ENCODE measurements at regions not wholly inside any gene's neighbourhood (a gene's known extent, or its start where the extent isn't known, plus 50 kb on each side); places are given as distances from the start of the nearest gene placed in this dataset.
"Not testable (repeated sequence)": the region's sequence is repeated elsewhere in the genome, so short reads cannot be mapped to it uniquely, and the experiment has no call there.

DNA sequence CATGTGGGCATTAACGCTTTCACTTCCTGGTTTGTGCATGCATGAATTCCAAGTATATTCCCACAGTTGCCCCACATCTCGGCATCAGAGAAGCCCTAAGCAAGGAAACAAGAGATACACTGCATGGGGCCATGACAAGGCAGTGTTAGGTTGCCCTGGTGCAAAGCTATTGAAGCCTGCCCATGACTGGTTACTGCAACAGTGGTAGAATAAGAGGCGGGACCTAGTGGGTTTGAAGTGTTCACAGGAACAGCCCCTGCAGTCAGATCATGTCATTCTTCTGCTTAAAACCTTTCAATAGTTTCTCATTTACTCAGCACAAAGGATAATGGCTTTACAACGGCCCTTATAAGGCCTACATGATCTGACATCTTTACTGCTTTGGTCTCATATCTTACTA is 80.9 kb upstream of the TOPAZ1 start:
- no peak for DNase-seq

GRCh38 chr3:44171891-44172290 is 69.8 kb upstream of the TOPAZ1 start:
- DNase-seq: no peak

- DNase-seq: not testable (repeated sequence)
Measured at GRCh38 chr3:44172701-44173100, 69.0 kb upstream of the TOPAZ1 start.

GRCh38 chr3:44173263-44173662 is 68.4 kb upstream of the TOPAZ1 start:
- DNase-seq: no peak

- DNase-seq: no peak
Measured at GRCh38 chr3:44175070-44175469, 66.6 kb upstream of the TOPAZ1 start.

- no peak for DNase-seq
Measured at GRCh38 chr3:44179246-44179645, 62.4 kb upstream of the TOPAZ1 start.

GRCh38 chr3:44184319-44184953 is 57.2 kb upstream of the TOPAZ1 start:
- DNase-seq: no peak

- DNase-seq: no peak
Measured at GRCh38 chr3:44185396-44185915, 56.2 kb upstream of the TOPAZ1 start.

GRCh38 chr3:44186111-44186672 is 55.5 kb upstream of the TOPAZ1 start:
- no peak for DNase-seq

DNA sequence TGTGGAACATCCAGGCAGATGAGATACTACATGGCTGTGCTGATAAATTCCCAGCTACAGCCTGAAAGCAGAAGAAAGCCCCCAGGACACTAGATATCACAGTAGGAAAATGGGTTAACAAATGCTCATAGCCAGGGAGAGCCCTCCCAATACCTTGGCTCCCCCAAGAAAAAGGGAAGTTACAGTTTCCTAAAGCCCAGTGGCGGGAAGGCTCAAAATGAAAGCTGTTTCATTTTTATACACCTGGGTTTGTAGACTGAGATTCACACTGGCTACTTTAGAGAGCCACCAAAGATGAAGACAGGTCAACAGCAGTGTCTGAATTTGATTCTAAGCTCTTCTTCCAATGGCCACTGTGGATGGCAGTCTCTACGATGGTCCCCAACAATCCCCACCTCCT is 55.0 kb upstream of the TOPAZ1 start:
- DNase-seq: no peak

Data from stimulated activated CD4-positive, alpha-beta T cell treated with anti-CD3 and anti-CD28 coated beads, Interleukin-4, amount 100 ng/mL, for 24 hours (primary cell).